ENCODE measurements at regions not wholly inside any gene's neighbourhood (a gene's known extent, or its start where the extent isn't known, plus 50 kb on each side); places are given as distances from the start of the nearest gene placed in this dataset.

DNA sequence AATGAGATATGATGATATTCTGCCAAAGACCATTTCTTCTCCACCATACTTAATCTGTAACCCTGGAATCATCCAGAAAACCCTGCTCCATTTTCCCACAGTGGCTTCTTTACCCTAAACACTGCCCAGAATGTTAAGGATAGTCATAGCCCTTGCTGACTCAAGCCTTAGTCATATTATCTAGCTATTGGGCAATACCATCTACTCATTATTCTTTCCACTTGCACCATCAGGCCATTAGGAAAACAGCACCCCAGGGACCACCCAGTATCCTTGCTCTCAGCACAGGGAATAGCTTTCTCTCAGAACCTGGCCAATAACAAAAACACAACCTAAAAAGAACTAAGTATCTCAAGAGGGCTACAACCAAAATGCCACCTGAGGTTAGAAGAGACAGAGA, 445.7 kb upstream of the SLC14A2 start:
- DNase-seq = no peak

DNA sequence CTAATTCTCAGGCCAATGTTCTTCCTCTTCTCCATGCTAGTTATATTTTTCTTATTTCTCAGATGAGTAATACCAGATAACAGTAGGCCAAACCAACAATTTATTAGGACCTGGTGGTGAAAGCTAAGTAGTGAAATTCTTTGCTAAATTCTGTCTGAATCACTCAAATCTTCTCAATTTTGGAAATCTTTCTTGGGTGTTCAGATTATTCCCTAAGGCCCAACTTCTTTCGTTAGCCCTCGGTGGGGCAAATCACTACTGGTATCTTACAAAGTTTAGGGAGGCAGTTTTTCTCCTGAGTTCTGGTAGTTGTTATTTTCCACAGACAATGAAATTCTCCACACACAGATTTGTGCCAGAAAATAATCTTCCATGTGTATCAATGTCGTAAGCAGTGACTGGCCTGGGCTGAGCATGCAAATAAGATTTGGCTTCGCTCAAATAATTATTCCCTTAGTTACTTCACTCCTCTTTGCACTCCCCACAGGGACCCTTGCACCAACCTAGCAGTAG, 443.5 kb upstream of the SLC14A2 start:
- no peak for DNase-seq

DNA sequence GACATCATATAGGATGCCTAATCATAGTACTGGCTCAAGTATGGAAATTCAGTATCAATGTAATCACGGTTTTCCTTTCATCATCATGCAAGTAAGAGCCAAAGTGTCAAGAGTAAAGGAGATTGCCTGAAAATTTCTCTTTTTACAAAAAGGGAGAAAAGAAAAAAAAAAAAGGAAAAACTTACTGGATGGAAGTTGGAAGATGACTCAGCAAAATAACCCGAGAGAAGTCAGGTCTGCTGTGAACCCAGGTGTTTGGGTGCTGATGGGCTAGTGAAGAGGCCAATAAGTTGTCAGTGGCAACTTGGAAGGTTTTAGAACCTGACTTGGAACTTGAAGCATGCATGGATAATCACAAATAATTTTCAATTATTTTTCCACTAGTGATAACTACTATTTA, 441.9 kb upstream of the SLC14A2 start:
- no peak for DNase-seq

DNA sequence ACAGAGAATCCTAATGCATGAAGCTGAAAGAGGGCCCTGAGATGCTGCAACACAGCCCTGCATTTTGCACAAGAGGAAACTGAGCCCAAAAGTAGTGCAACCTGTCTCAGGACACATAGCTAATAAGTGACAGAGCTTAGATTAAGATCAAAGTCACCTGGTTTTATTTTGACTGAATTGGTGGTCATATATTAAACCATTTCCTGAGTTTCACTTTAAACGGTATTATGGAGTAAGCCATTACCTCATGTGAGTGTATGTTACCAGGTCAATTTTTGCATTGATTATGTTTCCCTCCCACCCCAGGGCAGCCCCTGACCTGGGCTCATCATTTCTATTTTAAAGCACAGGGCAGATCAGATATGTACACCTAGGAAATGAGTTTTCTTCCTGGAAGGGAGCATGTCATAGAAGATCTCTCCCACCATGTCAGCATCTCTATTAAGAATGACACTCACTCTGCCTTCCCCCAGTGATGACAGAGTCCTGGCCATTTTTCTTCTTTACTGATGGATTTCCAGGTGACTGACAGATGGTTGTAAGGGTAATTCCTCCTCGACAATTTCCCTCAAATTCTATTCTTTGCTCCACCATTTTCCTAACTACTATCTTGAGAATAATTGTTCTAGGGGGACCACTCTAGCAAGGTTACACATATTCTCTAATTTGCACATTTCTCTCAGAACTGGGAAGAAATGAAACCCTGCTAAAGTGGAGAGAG, 441.3 kb upstream of the SLC14A2 start:
- DNase-seq = no peak

DNA sequence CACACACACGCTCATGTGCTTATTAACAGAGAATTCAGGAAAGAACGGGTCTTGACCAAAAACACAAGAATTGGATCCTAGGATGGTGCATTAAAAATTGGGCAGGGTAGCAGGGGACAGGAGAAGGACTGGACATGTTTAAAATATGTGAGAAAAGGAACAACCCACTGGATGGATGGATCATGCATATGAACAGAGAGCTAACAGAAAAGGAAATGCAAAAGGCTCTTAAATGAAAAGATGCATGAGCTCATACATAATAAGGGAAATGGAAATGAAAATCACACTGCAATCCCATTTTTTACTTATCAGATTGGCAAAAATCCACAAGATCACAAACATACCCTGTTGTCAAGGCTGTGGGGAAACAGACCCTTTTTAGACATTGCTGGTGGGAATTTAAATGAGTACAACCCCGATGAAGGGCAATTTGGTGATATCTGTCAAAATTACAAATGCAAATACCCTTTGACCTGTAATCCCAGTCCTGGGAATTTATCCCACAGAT, 440.6 kb upstream of the SLC14A2 start:
- DNase-seq = no peak

DNA sequence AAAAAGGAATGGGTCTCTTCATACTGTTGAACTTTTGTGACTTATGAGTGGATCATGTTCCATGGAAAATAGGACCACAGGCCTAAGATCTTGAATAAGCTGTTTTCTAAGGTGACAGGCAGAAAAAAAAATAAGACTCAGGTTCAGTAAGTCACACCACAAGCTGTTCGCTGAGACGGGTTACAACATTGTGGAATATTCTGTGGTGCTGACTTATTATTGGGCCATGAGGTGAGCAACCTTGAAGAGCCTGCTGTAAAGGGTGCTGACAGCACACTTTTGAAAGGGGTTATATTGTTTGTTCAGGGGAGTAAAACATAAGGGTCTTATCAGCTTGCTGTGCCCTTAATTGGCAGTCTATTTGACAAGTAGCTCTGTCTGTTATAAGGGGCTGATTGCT, 439.8 kb upstream of the SLC14A2 start:
- no peak for DNase-seq

DNA sequence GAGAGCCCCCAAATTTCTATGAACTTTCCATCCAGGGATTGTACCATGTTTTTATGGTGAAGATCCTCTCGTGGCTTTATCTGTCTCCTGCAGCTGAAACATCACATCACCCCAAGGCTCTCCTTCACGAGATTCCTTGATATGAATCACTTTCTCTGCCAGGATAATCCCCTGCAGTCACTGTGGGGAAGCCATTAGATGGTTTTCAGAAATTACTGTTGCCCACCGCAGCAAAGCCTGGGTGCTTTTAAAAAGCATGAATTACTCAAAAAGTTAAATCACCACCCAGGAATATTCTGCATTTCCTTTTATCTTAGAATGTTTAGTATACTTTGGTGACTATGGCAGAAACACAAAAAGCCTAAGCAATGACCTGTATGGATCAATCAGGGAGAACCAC, 428.4 kb upstream of the SLC14A2 start:
- no peak for DNase-seq

DNA sequence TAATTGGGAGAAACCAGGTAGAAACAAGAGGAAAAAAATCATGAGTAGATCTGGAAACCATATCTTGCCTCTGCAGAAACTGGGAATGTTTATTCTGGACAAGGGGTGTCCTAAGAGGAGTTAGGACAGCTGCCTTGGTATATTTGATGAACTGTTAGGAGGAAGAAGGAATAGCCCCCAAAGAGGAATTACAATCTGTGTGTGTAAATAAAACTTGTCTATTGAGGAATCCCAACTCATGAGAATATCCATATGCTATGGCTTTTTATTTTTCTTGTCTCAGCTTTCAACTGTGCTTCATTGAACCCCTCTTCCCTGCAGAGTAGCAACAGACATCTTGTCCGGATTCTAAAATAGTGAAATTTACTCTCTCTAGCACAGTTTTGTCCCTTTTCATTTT, 423.5 kb upstream of the SLC14A2 start:
- no peak for DNase-seq

DNA sequence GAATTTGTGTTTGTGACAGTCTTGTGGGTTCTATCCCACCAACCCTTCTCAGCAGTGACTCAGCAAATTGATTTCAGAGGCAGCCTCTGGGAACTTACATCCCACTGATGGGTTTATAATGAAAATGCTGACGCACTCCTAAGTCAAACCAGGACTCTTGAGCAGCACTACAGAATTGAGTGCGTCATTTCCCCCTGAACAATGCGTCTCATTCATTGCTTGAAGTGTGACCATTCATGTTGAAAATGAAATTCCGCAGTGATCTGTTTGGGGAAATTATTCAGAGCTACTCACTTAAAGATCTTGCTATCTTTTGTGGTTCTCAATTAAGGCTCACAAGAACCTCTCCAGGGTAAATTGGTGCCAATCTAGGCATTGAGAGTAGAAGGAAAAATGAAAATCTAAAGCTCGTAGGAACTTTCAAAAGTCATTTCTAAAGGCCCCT, 417.7 kb upstream of the SLC14A2 start:
- no peak for DNase-seq

DNA sequence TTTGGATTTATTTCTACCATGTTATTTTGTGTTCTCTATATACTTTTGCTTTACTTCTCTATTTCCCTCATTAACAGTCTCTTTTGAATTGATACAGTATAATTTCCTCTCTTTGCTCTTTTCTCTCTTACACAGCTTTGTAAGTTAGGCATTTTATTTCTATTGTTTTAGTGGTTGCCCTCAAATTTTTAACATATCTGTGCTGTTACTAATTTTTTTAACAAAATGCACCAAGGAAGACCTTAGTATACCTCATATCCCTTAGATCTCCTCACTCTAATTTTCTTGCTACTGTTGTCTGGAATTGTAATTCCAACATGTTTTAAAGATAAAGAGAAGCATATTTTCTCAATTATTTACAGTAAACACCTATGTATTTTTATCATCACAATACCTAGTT, 416.8 kb upstream of the SLC14A2 start:
- DNase-seq = no peak

DNA sequence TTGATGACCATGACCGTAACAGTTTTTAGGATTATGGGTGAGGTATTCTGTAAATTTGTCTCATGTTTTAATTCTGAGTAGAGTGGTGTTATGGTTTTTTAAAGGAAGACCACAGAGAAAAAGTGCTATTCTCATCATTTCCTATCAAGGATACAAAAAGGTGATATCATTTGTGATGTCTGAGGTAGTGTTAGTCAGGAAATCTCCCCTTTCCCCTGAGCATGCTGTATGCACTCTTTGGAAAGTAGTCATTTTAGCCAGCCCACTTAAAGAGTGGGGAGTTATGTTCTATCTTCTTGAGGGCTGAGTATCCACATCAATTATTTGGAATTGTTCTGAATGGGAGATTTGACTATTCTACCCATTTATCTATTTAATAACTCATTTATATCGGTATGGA, 414.2 kb upstream of the SLC14A2 start:
- no peak for DNase-seq

DNA sequence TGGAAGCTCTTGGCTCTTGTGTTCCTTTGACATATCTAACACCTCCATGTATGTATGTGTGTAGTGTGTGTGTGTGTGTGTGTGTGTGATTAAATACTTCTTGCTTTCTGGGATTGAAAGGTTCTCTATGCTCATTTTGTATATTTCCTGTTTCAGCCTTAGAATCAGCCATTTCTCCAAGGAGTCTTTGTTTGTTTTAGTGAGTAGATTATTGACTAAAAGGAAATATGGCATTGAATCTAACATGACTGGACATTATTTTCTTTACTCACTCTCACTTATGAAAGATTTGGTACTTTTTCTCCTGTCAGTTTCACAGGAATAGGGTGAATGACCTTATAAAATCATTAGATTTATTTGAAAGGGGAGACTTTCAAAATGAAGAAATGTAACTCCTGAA, 413.8 kb upstream of the SLC14A2 start:
- DNase-seq = no peak

DNA sequence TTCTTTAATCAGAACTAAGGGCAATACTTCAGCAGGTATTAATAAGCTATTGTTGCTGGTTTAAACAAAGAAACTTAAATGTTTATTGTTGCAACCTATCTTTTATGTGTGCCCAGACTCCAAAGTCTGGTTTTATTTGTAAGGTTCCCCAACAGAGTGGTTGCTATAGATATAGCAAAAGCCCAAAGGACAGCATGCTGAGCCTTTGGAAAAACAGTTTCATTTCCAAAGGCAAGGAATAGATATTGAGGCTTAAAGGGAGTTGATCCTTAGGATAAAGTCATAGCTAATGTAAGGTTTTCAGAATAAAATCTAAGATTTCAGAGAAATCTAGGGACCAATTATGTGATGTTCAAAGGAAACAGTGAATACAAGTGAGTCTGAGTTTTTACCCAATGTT, 413.2 kb upstream of the SLC14A2 start:
- no peak for DNase-seq

DNA sequence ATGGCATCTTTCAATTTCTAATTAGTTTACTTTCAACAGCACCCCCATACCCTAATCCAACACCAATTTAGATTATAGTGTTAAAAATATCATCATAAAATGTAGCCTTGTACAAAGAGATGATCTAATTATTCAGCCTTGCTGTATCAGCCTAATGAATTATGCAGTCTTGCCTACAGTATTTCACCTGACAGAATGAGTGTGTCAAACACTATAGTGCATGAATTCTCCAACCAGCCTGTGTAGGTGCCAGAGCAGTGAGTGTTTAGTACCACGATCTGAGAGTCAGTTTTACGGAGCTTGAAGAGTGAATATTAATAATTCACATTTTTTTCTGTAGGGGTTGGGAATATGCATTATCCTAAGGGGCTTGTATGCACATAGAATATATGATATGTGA, 411.6 kb upstream of the SLC14A2 start:
- no peak for DNase-seq

DNA sequence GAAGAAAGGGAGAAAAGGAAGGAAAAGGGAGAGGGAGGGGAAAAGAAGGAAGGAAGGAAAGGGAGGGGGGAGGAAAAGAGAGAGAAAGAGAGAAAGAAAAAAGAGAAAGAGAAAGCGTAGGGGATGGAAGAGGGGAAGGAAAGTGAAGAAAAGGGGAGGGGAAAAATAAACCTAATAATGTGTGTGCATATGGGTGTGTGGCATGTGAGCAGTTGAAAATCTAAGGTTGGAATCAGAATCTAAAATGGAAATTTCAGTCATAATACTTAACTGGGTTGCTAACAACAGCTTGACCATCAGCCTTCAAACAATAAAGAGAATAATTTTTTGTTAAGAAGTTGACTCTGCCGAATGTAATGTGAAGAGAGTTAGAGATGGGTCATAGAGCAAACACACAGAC, 407.9 kb upstream of the SLC14A2 start:
- DNase-seq = no peak

DNA sequence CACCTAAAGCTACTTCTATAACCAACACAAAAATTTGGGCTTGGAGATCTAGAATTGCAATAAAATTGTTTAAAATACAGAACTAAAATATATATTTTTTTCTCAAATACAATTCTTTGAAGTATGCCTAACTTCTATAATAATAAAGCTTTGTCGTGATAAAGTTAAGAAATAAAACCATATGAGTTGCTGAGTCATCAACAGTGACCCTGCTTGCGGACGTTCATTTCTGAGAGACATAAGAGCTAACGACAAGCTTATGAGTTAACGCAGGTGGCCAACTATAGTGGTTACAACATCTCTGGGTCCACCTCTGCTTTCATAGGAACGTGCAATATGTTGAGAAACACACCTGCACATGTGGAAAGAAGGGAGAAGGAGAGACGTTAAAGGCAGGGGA, 407.1 kb upstream of the SLC14A2 start:
- no peak for DNase-seq

DNA sequence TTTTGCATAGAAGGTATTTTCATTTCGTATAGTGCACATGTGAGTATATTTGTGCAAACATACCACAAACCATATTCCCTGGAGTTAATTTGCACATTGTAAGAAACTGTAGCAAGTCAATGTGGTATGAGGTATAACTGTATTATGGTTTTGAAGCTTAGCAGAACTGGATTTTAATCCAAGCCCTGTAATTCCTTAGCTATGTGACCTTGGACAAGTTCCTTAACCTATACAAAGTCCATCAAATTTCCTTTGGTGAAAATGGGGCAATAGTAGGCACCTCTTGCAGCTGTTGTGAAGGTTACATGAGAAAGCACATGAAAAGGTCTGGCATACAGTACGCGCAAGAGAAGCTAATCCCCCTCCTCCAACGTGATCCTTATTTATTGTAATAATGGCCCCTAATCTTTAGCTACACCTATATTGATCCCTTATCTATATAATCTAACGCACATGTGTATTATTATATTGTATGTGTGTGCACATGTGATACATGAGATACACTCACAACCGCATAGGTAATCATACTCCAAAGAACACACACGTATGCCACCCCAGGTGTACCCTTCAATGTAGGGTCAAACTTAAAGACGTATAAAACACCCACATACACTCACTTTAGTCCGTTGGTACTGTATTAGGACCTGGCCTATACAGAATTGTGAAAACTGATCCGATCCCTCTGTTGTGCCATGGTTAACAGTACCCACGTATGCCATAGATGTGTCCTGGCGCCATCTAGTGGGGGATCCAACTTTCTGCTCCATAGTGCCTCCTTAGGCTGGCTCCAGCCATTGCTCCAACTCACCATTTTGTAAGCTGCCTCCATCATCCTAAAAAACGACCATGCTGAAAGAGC, 402.9 kb upstream of the SLC14A2 start:
- DNase-seq = peak; percentile 56

DNA sequence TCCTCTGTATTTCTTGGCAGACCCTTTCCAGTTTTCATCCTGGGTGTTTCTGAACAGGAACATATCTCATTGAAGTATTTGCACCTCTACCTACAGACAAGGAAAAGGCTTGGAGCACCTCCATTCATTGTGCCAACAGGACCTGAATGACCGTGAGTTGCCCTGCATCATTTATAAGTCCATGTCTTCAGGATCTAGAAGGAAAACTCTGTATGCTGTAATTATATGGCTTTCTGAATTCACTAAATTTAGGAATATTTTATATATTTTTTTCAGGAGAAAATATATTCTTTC, 402.3 kb upstream of the SLC14A2 start:
- DNase-seq = no peak

DNA sequence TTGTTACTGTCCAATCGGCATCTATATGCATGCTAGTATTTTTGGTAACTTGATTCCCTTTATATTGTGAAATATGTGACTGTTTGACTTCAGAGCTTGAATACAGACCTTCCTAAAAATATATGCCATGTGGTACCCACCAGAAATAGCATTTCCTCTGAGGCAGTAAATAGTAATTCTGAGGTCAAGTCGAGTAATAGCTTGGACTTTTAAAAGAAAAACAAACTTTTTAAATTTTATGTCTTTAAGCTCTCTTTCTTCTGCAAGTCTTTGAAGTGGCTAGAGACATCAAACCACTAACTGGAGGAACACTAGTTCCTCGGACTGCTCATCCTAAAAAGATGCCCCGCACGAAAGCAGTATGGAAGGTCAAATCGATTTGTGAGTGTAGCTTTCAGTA, 396.8 kb upstream of the SLC14A2 start:
- DNase-seq = no peak

DNA sequence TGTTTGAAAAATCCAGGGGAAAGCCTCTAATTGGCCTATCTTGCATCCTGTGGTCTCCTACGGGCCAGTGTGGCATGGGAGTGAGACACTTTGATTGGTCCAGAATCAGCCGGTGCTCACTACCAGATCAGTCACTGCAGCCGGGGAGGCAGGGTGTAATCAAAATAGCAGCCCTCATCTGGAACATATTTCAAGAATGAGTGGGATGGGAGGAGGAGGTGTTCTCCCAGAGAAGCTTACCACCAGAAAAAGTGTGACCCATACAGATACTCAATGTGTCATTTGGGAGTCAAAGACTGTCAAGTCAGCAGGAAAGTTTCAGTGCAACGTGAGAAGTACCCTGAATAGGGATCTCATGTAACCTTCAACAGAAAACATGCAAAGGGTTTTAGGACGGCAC, 393.9 kb upstream of the SLC14A2 start:
- DNase-seq = no peak

DNA sequence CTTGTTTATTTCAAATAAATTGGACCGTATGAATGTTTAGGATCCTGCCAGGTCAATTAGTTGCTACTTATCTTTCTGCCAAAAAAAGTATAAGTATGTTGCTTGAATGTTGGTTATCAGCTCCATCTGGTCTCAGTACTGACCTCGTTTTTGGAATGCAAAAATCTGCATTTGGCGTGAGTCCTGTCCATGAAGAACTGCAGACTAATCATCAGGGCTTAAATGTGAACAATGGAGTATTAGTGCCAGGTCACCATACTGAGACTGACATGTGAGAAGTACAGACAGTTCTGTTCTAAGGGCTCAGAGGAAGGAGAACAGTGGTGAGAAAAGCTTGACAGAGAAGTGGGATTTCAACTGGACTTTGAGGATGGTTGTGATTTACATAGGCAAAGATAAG, 393.1 kb upstream of the SLC14A2 start:
- no peak for DNase-seq

DNA sequence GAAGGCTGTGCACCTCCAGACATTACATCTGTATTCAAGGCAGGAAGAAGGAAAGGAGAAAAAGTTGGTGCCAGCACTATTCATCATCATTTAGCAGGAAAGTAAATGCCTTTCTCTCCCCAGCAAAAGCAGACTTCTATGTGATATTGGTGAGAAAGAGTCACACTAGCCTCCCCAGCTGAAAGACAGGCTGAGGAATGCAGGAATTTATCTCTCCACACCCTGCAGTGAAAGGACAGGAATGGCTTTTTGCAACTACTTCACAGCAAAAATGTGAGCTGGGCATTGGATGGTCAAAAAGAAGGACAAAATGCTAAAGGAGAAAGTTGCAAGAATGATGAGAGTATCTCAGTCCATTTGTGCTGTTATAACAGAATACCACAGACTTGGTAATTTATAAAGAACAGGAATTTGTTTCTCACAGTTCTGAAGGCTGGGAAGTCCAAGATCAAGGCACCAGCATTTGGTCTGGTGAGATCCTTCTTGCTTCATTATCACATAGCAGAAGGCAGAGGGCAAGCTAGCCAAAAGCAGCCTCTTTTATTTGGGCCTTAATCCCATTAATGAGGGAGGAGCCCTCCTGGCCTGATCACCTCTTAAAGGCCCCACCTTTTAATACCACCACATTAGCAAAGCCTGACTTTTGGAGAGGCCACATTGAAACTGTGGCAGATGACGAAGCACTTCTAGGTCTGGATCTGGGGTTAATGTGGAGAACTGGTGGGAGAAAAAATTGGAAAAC, 388.1 kb upstream of the SLC14A2 start:
- no peak for DNase-seq

DNA sequence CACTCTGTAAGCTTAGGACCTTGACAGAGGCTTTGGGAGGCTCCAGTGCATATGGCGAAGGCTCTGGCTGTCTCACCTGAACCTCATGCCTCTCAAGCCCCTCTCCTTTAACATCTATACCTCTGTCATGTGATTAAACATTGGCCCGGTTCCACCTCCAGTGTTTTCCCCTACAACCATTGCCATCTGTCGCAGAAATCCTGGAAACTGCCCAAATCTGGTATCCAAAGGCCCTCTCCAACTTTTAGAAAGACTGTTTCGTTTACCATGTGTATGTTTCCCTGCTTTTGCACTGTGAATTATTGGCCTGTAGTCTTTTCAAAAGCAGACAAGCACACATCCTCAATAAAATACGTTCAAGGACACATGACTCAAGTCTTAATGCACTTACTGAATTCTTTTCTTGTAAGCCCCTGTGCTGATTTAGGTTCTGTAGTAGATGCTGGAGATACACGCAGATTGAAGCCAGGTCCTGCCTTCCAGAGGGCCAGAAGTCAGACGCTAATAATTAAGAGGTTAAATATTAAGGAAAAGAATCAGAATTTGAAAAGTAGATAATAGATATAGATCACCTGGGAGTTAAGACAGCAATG, 386.4 kb upstream of the SLC14A2 start:
- DNase-seq = no peak
